ENCODE measurements at regions not wholly inside any gene's neighbourhood (a gene's known extent, or its start where the extent isn't known, plus 50 kb on each side); places are given as distances from the start of the nearest gene placed in this dataset.

- TF ChIP-seq FUBP1 (CRISPR knock-in tag; IDR thresholded peaks at IDR 0.05; ENCODE audit: borderline replicate concordance), result no peak
- TF ChIP-seq NR2C2 (CRISPR knock-in tag; IDR thresholded peaks at IDR 0.05; ENCODE audit: borderline replicate concordance), result peak; percentile 38
- no peak for TF ChIP-seq NR1H2 (CRISPR knock-in tag; IDR thresholded peaks at IDR 0.05; ENCODE audit: borderline replicate concordance, low read depth)
- TF ChIP-seq HNF4A (CRISPR knock-in tag; IDR thresholded peaks at IDR 0.05), result 0 out of 2 replicates have a peak, but pooled peaks have one; percentile 9
- no peak for TF ChIP-seq ZNF816 (CRISPR knock-in tag; IDR thresholded peaks at IDR 0.05; ENCODE audit: borderline replicate concordance)
- TF ChIP-seq TOPORS (CRISPR knock-in tag; IDR thresholded peaks at IDR 0.05), result no peak
- no peak for TF ChIP-seq LRRFIP1 (CRISPR knock-in tag; conservative IDR thresholded peaks at IDR 0.05)
- TF ChIP-seq TFE3 (CRISPR knock-in tag; IDR thresholded peaks at IDR 0.05), result peak; percentile 34; the same call in 1 of the 2 replicates
- no peak for TF ChIP-seq E2F1 (CRISPR knock-in tag; IDR thresholded peaks at IDR 0.05)
- 0 out of 2 replicates have a peak, but pooled peaks have one; percentile 37 for TF ChIP-seq NCOA2 (CRISPR knock-in tag; IDR thresholded peaks at IDR 0.05)
- no peak for TF ChIP-seq CENPX (CRISPR knock-in tag; IDR thresholded peaks at IDR 0.05)
- TF ChIP-seq POLR2AphosphoS5 (IDR thresholded peaks at IDR 0.05; ENCODE audit: low read depth, low read length), result no peak
- no peak for TF ChIP-seq MIER2 (CRISPR knock-in tag; IDR thresholded peaks at IDR 0.05)
- TF ChIP-seq ZMAT5 (CRISPR knock-in tag; IDR thresholded peaks at IDR 0.05; ENCODE audit: borderline replicate concordance, low read depth), result no peak
- peak; percentile 50 for TF ChIP-seq BHLHE40 (IDR thresholded peaks at IDR 0.05; ENCODE audit: low read length)
- no peak for TF ChIP-seq FOXC1 (CRISPR knock-in tag; IDR thresholded peaks at IDR 0.05; ENCODE audit: borderline replicate concordance)
- 0 out of 2 replicates have a peak, but pooled peaks have one; percentile 6 for TF ChIP-seq ARID5B (CRISPR knock-in tag; IDR thresholded peaks at IDR 0.05)
Observed at GRCh38 chr20:48359692-48360341, 468.0 kb downstream of the PREX1 start (continued).
